NCI-H1436 (cell line): ENCODE measurements at regions not wholly inside any gene's neighbourhood (a gene's known extent, or its start where the extent isn't known, plus 50 kb on each side); places are given as distances from the start of the nearest gene placed in this dataset.

Experiments
- DNase-seq: peaks from one replicate; lab custom pipeline; 2025; lab: John Stamatoyannopoulos, UW

GRCh38 chr15:98144388-98144787 is 183.9 kb downstream of the ARRDC4 start:
- no peak for DNase-seq

- DNase-seq: no peak
Observed at GRCh38 chr15:98146031-98146820, 185.7 kb downstream of the ARRDC4 start.

GRCh38 chr15:98147415-98147814 is 186.9 kb downstream of the ARRDC4 start:
- no peak for DNase-seq

GRCh38 chr15:98150084-98150483 is 189.6 kb downstream of the ARRDC4 start:
- DNase-seq: no peak

GRCh38 chr15:98150536-98150935 is 190.0 kb downstream of the ARRDC4 start:
- DNase-seq: no peak

- no peak for DNase-seq
Observed at GRCh38 chr15:98151096-98151495, 190.6 kb downstream of the ARRDC4 start.

- DNase-seq: no peak
Observed at GRCh38 chr15:98152156-98152555, 191.7 kb downstream of the ARRDC4 start.

- no peak for DNase-seq
Observed at GRCh38 chr15:98154863-98155262, 194.4 kb downstream of the ARRDC4 start.

- no peak for DNase-seq
Observed at GRCh38 chr15:98155356-98155755, 194.9 kb downstream of the ARRDC4 start.

- DNase-seq: no peak
Observed at GRCh38 chr15:98160236-98160635, 199.7 kb downstream of the ARRDC4 start.

GRCh38 chr15:98163319-98164045 is 203.0 kb downstream of the ARRDC4 start:
- no peak for DNase-seq

- DNase-seq: no peak
Observed at GRCh38 chr15:98164571-98164970, 204.1 kb downstream of the ARRDC4 start.

GRCh38 chr15:98164986-98165385 is 204.5 kb downstream of the ARRDC4 start:
- no peak for DNase-seq

GRCh38 chr15:98167722-98168268 is 207.3 kb downstream of the ARRDC4 start:
- DNase-seq: no peak

GRCh38 chr15:98169551-98169950 is 209.0 kb downstream of the ARRDC4 start:
- no peak for DNase-seq

GRCh38 chr15:98174286-98174685 is 213.8 kb downstream of the ARRDC4 start:
- DNase-seq: no peak

GRCh38 chr15:98174841-98175240 is 214.3 kb downstream of the ARRDC4 start:
- no peak for DNase-seq

- DNase-seq: peak; percentile 4
Observed at GRCh38 chr15:98177966-98178592, 217.6 kb downstream of the ARRDC4 start.

- DNase-seq: no peak
Observed at GRCh38 chr15:98178861-98179260, 218.4 kb downstream of the ARRDC4 start.

GRCh38 chr15:98187549-98187948 is 227.0 kb downstream of the ARRDC4 start:
- DNase-seq: no peak

GRCh38 chr15:98190914-98191313 is 230.4 kb downstream of the ARRDC4 start:
- DNase-seq: no peak

GRCh38 chr15:98195796-98196195 is 235.3 kb downstream of the ARRDC4 start:
- DNase-seq: no peak

GRCh38 chr15:98196371-98196770 is 235.9 kb downstream of the ARRDC4 start:
- DNase-seq: no peak
